ENCODE measurements at regions not wholly inside any gene's neighbourhood (a gene's known extent, or its start where the extent isn't known, plus 50 kb on each side); places are given as distances from the start of the nearest gene placed in this dataset.

DNA sequence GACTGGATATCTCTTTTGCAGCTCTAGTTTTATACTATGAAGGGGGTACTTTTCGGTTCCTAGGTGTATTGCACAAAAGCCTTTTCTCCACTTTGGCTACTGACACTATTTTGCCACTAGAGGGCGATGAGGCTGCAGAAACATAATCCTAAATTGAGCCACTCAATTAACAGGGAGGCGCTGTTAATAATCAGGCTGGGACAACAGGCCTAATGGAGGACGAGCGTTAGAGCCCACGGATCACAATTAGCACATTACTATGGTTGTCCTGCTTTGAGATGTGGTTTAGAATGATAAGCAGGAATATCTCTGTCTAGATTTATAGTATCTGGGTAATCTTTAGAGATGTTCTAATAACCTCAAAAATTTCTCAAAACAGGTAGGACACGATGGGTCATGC is 62.2 kb upstream of the PMAIP1 start (continued):
- TF ChIP-seq, protein P1, sequence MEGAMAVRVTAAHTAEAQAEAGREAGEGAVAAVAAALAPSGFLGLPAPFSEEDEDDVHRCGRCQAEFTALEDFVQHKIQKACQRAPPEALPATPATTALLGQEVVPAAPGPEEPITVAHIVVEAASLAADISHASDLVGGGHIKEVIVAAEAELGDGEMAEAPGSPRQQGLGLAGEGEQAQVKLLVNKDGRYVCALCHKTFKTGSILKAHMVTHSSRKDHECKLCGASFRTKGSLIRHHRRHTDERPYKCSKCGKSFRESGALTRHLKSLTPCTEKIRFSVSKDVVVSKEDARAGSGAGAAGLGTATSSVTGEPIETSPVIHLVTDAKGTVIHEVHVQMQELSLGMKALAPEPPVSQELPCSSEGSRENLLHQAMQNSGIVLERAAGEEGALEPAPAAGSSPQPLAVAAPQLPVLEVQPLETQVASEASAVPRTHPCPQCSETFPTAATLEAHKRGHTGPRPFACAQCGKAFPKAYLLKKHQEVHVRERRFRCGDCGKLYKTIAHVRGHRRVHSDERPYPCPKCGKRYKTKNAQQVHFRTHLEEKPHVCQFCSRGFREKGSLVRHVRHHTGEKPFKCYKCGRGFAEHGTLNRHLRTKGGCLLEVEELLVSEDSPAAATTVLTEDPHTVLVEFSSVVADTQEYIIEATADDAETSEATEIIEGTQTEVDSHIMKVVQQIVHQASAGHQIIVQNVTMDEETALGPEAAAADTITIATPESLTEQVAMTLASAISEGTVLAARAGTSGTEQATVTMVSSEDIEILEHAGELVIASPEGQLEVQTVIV (IDR thresholded peaks at IDR 0.05; ENCODE audit: borderline replicate concordance, partially characterized antibody) = no peak
- TF ChIP-seq RCOR1 (conservative IDR thresholded peaks at IDR 0.05; ENCODE audit: low read depth, low read length) (no peak), PAX8 (IDR thresholded peaks at IDR 0.05) (no peak), EZH2 (IDR thresholded peaks at IDR 0.05; ENCODE audit: borderline replicate concordance, control insufficient read depth, low read depth, low read length) (no peak), ZNF274 (IDR thresholded peaks at IDR 0.05; ENCODE audit: insufficient read depth, insufficient read length) (no peak), POLR2AphosphoS5 (IDR thresholded peaks at IDR 0.05; ENCODE audit: low read length) (no peak), RFX5 (IDR thresholded peaks at IDR 0.05; ENCODE audit: low read depth, low read length) (no peak), BCL3 (IDR thresholded peaks at IDR 0.05; ENCODE audit: borderline replicate concordance, insufficient read depth, low read depth, low read length, poor library complexity, severe bottlenecking) (no peak), YY1 (IDR thresholded peaks at IDR 0.05; ENCODE audit: low read depth, low read length) (peak; percentile 85), CREM (IDR thresholded peaks at IDR 0.05; ENCODE audit: low read depth) (peak; percentile 21; the same call in 1 of the 2 replicates), ZNF687 (IDR thresholded peaks at IDR 0.05) (no peak), MEF2B (IDR thresholded peaks at IDR 0.05; ENCODE audit: partially characterized antibody, poor library complexity, severe bottlenecking) (no peak), RAD21 (IDR thresholded peaks at IDR 0.05; ENCODE audit: insufficient read depth, low read depth, low read length) (peak; percentile 98), ZNF217 (IDR thresholded peaks at IDR 0.05) (no peak), BHLHE40 (IDR thresholded peaks at IDR 0.05; ENCODE audit: borderline replicate concordance in 1 of 2, low read depth in 2 of 2, low read length in 1 of 2) (0 out of 4 replicates have a peak, but pooled peaks of 1 of the 2 experiments have one; percentile 25), POLR2A (IDR thresholded peaks at IDR 0.05; ENCODE audit: low read depth, low read length) (no peak), ZNF384 (IDR thresholded peaks at IDR 0.05; ENCODE audit: borderline replicate concordance, low read depth, low read length) (no peak)
- TF ChIP-seq, protein P2, sequence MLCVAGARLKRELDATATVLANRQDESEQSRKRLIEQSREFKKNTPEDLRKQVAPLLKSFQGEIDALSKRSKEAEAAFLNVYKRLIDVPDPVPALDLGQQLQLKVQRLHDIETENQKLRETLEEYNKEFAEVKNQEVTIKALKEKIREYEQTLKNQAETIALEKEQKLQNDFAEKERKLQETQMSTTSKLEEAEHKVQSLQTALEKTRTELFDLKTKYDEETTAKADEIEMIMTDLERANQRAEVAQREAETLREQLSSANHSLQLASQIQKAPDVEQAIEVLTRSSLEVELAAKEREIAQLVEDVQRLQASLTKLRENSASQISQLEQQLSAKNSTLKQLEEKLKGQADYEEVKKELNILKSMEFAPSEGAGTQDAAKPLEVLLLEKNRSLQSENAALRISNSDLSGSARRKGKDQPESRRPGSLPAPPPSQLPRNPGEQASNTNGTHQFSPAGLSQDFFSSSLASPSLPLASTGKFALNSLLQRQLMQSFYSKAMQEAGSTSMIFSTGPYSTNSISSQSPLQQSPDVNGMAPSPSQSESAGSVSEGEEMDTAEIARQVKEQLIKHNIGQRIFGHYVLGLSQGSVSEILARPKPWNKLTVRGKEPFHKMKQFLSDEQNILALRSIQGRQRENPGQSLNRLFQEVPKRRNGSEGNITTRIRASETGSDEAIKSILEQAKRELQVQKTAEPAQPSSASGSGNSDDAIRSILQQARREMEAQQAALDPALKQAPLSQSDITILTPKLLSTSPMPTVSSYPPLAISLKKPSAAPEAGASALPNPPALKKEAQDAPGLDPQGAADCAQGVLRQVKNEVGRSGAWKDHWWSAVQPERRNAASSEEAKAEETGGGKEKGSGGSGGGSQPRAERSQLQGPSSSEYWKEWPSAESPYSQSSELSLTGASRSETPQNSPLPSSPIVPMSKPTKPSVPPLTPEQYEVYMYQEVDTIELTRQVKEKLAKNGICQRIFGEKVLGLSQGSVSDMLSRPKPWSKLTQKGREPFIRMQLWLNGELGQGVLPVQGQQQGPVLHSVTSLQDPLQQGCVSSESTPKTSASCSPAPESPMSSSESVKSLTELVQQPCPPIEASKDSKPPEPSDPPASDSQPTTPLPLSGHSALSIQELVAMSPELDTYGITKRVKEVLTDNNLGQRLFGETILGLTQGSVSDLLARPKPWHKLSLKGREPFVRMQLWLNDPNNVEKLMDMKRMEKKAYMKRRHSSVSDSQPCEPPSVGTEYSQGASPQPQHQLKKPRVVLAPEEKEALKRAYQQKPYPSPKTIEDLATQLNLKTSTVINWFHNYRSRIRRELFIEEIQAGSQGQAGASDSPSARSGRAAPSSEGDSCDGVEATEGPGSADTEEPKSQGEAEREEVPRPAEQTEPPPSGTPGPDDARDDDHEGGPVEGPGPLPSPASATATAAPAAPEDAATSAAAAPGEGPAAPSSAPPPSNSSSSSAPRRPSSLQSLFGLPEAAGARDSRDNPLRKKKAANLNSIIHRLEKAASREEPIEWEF (IDR thresholded peaks at IDR 0.05; ENCODE audit: insufficient replicate concordance, low read depth, low read length) = no peak

Data from GM12878 (cell line).